ENCODE measurements at regions not wholly inside any gene's neighbourhood (a gene's known extent, or its start where the extent isn't known, plus 50 kb on each side); places are given as distances from the start of the nearest gene placed in this dataset.

- intact Hi-C loops (cut with DNase I, micrococcal nuclease) = no loop called here
- Mint-ChIP-seq H3K4me1 (ENCODE audit: low read depth) (no peaks in the 10 kb centered on the region), H3K9me3 (no peaks in the 10 kb centered on the region), H3K27ac (no peak overlapping the region), H3K4me3 (no peak overlapping the region), H3K36me3 (ENCODE audit: low read depth) (no peaks in the 10 kb centered on the region), H3K27me3 (no peaks in the 10 kb centered on the region)
- ChIA-PET CTCF (interaction anchor here (1.6 kb wide), 1 partner anchor 9 kb away, joined by 3 read pairs; no protein-coding TSS in a partner anchor), POLR2A (no interaction called here)
- ATAC-seq (ENCODE audit: poor library complexity) (no peak), DNase-seq (no peak)
- Histone ChIP-seq H3K4me3 (ENCODE audit: low read length) (no peak overlapping the region), H3K9me3 (ENCODE audit: control insufficient read depth in 1 of 2, insufficient read depth in 1 of 2, low read length in 2 of 2) (peaks cover 0 to 4% of the 10 kb centered on the region in 2 experiments), H3K36me3 (ENCODE audit: insufficient read depth, low read length) (no peaks in the 10 kb centered on the region), H3K27ac (ENCODE audit: low read depth in 1 of 2, low read length in 2 of 2) (no peak overlapping the region), H3K27me3 (ENCODE audit: control insufficient read depth in 1 of 2, insufficient read depth in 2 of 2, low read length in 2 of 2) (no peaks in the 10 kb centered on the region), H3K4me1 (ENCODE audit: insufficient read depth, low read length) (no peaks in the 10 kb centered on the region)
- no peak for TF ChIP-seq CTCF (IDR thresholded peaks at IDR 0.05)
These were observed 1012.7 kb downstream of the ADGRL2 start for GRCh38 chr1:82813386-82813785.

GRCh38 chr1:82810601-82811000 is 1009.9 kb downstream of the ADGRL2 start:
- H3K27ac Mint-ChIP-seq = no peak overlapping the region
- H3K36me3 ChIP-seq (ENCODE audit: insufficient read depth, low read length) = no peaks in the 10 kb centered on the region
- H3K27me3 Mint-ChIP-seq = no peaks in the 10 kb centered on the region
- DNase-seq (no peak), ATAC-seq (ENCODE audit: poor library complexity) (no peak)
- H3K9me3 ChIP-seq (ENCODE audit: control insufficient read depth in 1 of 2, insufficient read depth in 1 of 2, low read length in 2 of 2) = no peaks in the 10 kb centered on the region
- POLR2A ChIA-PET = no interaction called here
- H3K4me1 Mint-ChIP-seq (ENCODE audit: low read depth) = no peaks in the 10 kb centered on the region
- H3K4me3 Mint-ChIP-seq = no peak overlapping the region
- CTCF ChIA-PET = no interaction called here
- H3K9me3 Mint-ChIP-seq = no peaks in the 10 kb centered on the region
- no peaks in the 10 kb centered on the region for H3K4me1 ChIP-seq (ENCODE audit: insufficient read depth, low read length)
- H3K36me3 Mint-ChIP-seq (ENCODE audit: low read depth) = no peaks in the 10 kb centered on the region
- H3K4me3 ChIP-seq (ENCODE audit: low read length) = no peak overlapping the region
- intact Hi-C loops (cut with DNase I, micrococcal nuclease) = no loop called here
- no peak for TF ChIP-seq CTCF (IDR thresholded peaks at IDR 0.05)
- no peaks in the 10 kb centered on the region for H3K27me3 ChIP-seq (ENCODE audit: control insufficient read depth in 1 of 2, insufficient read depth in 2 of 2, low read length in 2 of 2)
- no peak overlapping the region for H3K27ac ChIP-seq (ENCODE audit: low read depth in 1 of 2, low read length in 2 of 2)

- ATAC-seq (ENCODE audit: poor library complexity) (no peak), DNase-seq (no peak)
- POLR2A ChIA-PET = no interaction called here
- H3K9me3 Mint-ChIP-seq = no peaks in the 10 kb centered on the region
- H3K4me3 Mint-ChIP-seq = no peak overlapping the region
- Histone ChIP-seq H3K4me3 (ENCODE audit: low read length) (no peak overlapping the region), H3K9me3 (ENCODE audit: control insufficient read depth in 1 of 2, insufficient read depth in 1 of 2, low read length in 2 of 2) (no peaks in the 10 kb centered on the region), H3K36me3 (ENCODE audit: insufficient read depth, low read length) (no peaks in the 10 kb centered on the region), H3K27me3 (ENCODE audit: control insufficient read depth in 1 of 2, insufficient read depth in 2 of 2, low read length in 2 of 2) (no peaks in the 10 kb centered on the region), H3K27ac (ENCODE audit: low read depth in 1 of 2, low read length in 2 of 2) (no peak overlapping the region), H3K4me1 (ENCODE audit: insufficient read depth, low read length) (no peaks in the 10 kb centered on the region)
- H3K27me3 Mint-ChIP-seq = no peaks in the 10 kb centered on the region
- no peaks in the 10 kb centered on the region for H3K4me1 Mint-ChIP-seq (ENCODE audit: low read depth)
- intact Hi-C loops (cut with DNase I, micrococcal nuclease) = no loop called here
- H3K27ac Mint-ChIP-seq = no peak overlapping the region
- no peak for TF ChIP-seq CTCF (IDR thresholded peaks at IDR 0.05)
- no peaks in the 10 kb centered on the region for H3K36me3 Mint-ChIP-seq (ENCODE audit: low read depth)
- CTCF ChIA-PET = no interaction called here
These were observed 1006.8 kb downstream of the ADGRL2 start for GRCh38 chr1:82807563-82807962.
